ENCODE measurements at regions not wholly inside any gene's neighbourhood (a gene's known extent, or its start where the extent isn't known, plus 50 kb on each side); places are given as distances from the start of the nearest gene placed in this dataset.

- peaks cover 3% of the 10 kb centered on the region for H3K9me3 Mint-ChIP-seq (ENCODE audit: unreplicated experiment)
- no peaks in the 10 kb centered on the region for H3K27me3 Mint-ChIP-seq (ENCODE audit: unreplicated experiment)
- no peaks in the 10 kb centered on the region for H3K4me1 Mint-ChIP-seq (ENCODE audit: unreplicated experiment)
- no peak for TF ChIP-seq CTCF (IDR thresholded peaks at IDR 0.05; ENCODE audit: unreplicated experiment)
- H3K27ac Mint-ChIP-seq (ENCODE audit: unreplicated experiment) = no peak overlapping the region
- H3K4me3 Mint-ChIP-seq (ENCODE audit: unreplicated experiment) = no peak overlapping the region
- DNase-seq (ENCODE audit: low spot score) = no peak
- H3K36me3 Mint-ChIP-seq (ENCODE audit: low read depth, unreplicated experiment) = no peaks in the 10 kb centered on the region
These were observed 380.5 kb upstream of the SMC2 start for GRCh38 chr9:103713631-103714030.

- DNase-seq (ENCODE audit: low spot score) = no peak
- H3K4me1 Mint-ChIP-seq (ENCODE audit: unreplicated experiment) = no peaks in the 10 kb centered on the region
- H3K27me3 Mint-ChIP-seq (ENCODE audit: unreplicated experiment) = no peaks in the 10 kb centered on the region
- no peak for TF ChIP-seq CTCF (IDR thresholded peaks at IDR 0.05; ENCODE audit: unreplicated experiment)
- no peaks in the 10 kb centered on the region for H3K36me3 Mint-ChIP-seq (ENCODE audit: low read depth, unreplicated experiment)
- H3K27ac Mint-ChIP-seq (ENCODE audit: unreplicated experiment) = no peak overlapping the region
- peaks cover 5% of the 10 kb centered on the region for H3K9me3 Mint-ChIP-seq (ENCODE audit: unreplicated experiment)
- no peak overlapping the region for H3K4me3 Mint-ChIP-seq (ENCODE audit: unreplicated experiment)
These were observed 379.1 kb upstream of the SMC2 start for GRCh38 chr9:103714992-103715391.

GRCh38 chr9:103721056-103721455 lies 373.1 kb upstream of the SMC2 start:
- peaks cover 22% of the 10 kb centered on the region for H3K9me3 Mint-ChIP-seq (ENCODE audit: unreplicated experiment)
- no peak for DNase-seq (ENCODE audit: low spot score)
- no peaks in the 10 kb centered on the region for H3K36me3 Mint-ChIP-seq (ENCODE audit: low read depth, unreplicated experiment)

GRCh38 chr9:103730866-103731265 lies 363.2 kb upstream of the SMC2 start:
- TF ChIP-seq CTCF (IDR thresholded peaks at IDR 0.05; ENCODE audit: unreplicated experiment) = no peak
- H3K4me3 Mint-ChIP-seq (ENCODE audit: unreplicated experiment) = no peak overlapping the region
- no peaks in the 10 kb centered on the region for H3K4me1 Mint-ChIP-seq (ENCODE audit: unreplicated experiment)
- H3K27ac Mint-ChIP-seq (ENCODE audit: unreplicated experiment) = no peak overlapping the region
- DNase-seq (ENCODE audit: low spot score) = no peak
- peaks cover 13% of the 10 kb centered on the region for H3K9me3 Mint-ChIP-seq (ENCODE audit: unreplicated experiment)
- H3K36me3 Mint-ChIP-seq (ENCODE audit: low read depth, unreplicated experiment) = no peaks in the 10 kb centered on the region
- peaks cover 4% of the 10 kb centered on the region for H3K27me3 Mint-ChIP-seq (ENCODE audit: unreplicated experiment)

More at GRCh38 chr9:103721056-103721455, 373.1 kb upstream of the SMC2 start:
- no peak overlapping the region for H3K4me3 Mint-ChIP-seq (ENCODE audit: unreplicated experiment)
- no peaks in the 10 kb centered on the region for H3K27me3 Mint-ChIP-seq (ENCODE audit: unreplicated experiment)
- H3K4me1 Mint-ChIP-seq (ENCODE audit: unreplicated experiment) = no peaks in the 10 kb centered on the region
- no peak for TF ChIP-seq CTCF (IDR thresholded peaks at IDR 0.05; ENCODE audit: unreplicated experiment)
- no peak overlapping the region for H3K27ac Mint-ChIP-seq (ENCODE audit: unreplicated experiment)

- H3K27me3 Mint-ChIP-seq (ENCODE audit: unreplicated experiment) = peaks cover 4% of the 10 kb centered on the region
- no peak for DNase-seq (ENCODE audit: low spot score)
- no peak overlapping the region for H3K4me3 Mint-ChIP-seq (ENCODE audit: unreplicated experiment)
- no peak overlapping the region for H3K27ac Mint-ChIP-seq (ENCODE audit: unreplicated experiment)
- no peaks in the 10 kb centered on the region for H3K36me3 Mint-ChIP-seq (ENCODE audit: low read depth, unreplicated experiment)
- no peak for TF ChIP-seq CTCF (IDR thresholded peaks at IDR 0.05; ENCODE audit: unreplicated experiment)
- peaks cover 12% of the 10 kb centered on the region for H3K9me3 Mint-ChIP-seq (ENCODE audit: unreplicated experiment)
- no peaks in the 10 kb centered on the region for H3K4me1 Mint-ChIP-seq (ENCODE audit: unreplicated experiment)
These were observed 362.6 kb upstream of the SMC2 start for GRCh38 chr9:103731541-103731940.
